GM12865 (cell line): ENCODE measurements at regions not wholly inside any gene's neighbourhood (a gene's known extent, or its start where the extent isn't known, plus 50 kb on each side); places are given as distances from the start of the nearest gene placed in this dataset.

Experiments
- DNase-seq: peaks from one replicate; pipeline ENCODE4 v3.0.0; 2010; ENCODE audit warnings: low read depth
- H3K4me3 ChIP-seq: 2 replicates; pipeline ENCODE4 v1.5.1; 2011; ENCODE audit warnings: mild to moderate bottlenecking, low read depth, low read length, control low read depth
- TF ChIP-seq, protein P1 (sequence below): IDR thresholded peaks from 2 replicates; pipeline ENCODE4 v1.5.1; 2011; ENCODE audit warnings: low read length, control low read depth, low read depth, inconsistent platforms; ENCODE audit not compliant: insufficient read depth; ENCODE audit errors: missing control alignments

GRCh38 chr3:57003676-57004075 lies 56.8 kb upstream of the SPATA12 start:
- no peak for DNase-seq
- TF ChIP-seq, protein P1, sequence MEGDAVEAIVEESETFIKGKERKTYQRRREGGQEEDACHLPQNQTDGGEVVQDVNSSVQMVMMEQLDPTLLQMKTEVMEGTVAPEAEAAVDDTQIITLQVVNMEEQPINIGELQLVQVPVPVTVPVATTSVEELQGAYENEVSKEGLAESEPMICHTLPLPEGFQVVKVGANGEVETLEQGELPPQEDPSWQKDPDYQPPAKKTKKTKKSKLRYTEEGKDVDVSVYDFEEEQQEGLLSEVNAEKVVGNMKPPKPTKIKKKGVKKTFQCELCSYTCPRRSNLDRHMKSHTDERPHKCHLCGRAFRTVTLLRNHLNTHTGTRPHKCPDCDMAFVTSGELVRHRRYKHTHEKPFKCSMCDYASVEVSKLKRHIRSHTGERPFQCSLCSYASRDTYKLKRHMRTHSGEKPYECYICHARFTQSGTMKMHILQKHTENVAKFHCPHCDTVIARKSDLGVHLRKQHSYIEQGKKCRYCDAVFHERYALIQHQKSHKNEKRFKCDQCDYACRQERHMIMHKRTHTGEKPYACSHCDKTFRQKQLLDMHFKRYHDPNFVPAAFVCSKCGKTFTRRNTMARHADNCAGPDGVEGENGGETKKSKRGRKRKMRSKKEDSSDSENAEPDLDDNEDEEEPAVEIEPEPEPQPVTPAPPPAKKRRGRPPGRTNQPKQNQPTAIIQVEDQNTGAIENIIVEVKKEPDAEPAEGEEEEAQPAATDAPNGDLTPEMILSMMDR, result no peak
- no peak overlapping the region for H3K4me3 ChIP-seq

- DNase-seq, result no peak
- TF ChIP-seq, protein P1, result no peak
- no peak overlapping the region for H3K4me3 ChIP-seq
Measured at GRCh38 chr3:57001356-57001755, 59.1 kb upstream of the SPATA12 start.

DNA sequence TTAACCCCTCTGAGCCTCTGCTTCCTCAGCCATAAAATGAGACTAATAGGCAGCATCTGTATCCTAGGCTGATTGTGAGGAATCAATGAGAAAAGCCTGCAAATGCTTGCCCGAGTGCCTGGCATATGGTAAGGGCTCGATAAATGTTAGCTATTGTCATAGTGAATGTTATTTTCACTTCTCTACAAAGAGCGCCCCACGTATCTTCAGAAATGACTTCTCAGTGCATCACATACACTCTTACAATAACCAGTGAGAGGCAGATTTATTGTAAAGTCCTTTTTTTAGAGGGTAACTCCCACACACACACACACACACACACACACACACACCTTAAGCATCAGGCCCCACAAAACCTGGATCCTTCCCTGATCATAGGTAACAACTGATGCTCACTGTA lies 60.5 kb upstream of the SPATA12 start:
- TF ChIP-seq, protein P1, result no peak
- no peak overlapping the region for H3K4me3 ChIP-seq
- peak; percentile 11 for DNase-seq

DNA sequence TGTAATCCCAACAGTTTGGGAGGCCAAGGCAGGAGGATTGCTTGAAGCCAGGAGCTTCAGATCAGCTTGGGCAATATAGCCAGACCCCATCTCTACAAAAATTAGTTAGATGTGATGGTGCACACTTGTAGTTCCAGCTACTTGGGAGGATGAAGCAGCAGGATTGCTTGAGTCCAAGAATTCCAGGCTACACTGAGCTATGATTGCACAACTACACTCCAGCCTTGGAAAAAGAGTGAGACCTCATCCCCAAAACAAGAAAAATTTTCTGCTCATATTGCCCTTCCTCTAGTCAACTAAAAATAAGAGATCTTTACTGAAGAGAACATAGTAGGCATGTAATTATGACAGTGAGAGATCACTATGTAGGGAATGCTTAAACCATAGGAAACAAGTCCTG lies 60.9 kb upstream of the SPATA12 start:
- DNase-seq, result no peak
- TF ChIP-seq, protein P1, result no peak
- no peak overlapping the region for H3K4me3 ChIP-seq

- no peak for DNase-seq
- TF ChIP-seq, protein P1, result no peak
- H3K4me3 ChIP-seq, result no peak overlapping the region
Measured at GRCh38 chr3:56998076-56998529, 62.4 kb upstream of the SPATA12 start.

- H3K4me3 ChIP-seq, result no peak overlapping the region
- TF ChIP-seq, protein P1, result no peak
- no peak for DNase-seq
Measured at GRCh38 chr3:56997675-56998074, 62.8 kb upstream of the SPATA12 start.

DNA sequence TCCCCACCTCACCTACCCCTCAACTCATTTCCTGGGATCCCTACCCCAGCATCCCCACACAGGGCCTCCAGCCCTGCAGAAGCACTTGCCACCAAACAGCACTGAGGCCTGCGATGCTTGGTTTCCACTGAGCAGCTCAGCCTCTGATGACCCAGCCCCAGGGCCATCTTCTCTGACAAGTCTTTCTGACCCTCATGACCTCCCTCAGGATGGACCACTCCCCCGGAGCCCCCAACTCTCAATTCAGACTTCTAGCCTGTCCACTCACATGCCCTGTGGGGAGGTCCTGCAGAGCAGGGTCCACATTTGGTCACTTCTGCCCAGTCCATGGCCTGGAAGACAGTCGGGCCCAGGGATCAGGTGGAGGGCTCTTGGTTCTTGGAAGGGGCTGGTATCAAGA lies 63.4 kb upstream of the SPATA12 start:
- no peak for DNase-seq
- TF ChIP-seq, protein P1, result no peak
- H3K4me3 ChIP-seq, result no peak overlapping the region
